Spleen (tissue), 11 donors: ENCODE measurements at regions not wholly inside any gene's neighbourhood (a gene's known extent, or its start where the extent isn't known, plus 50 kb on each side); places are given as distances from the start of the nearest gene placed in this dataset.

Source experiments
- DNase-seq: peaks from one replicate; pipeline ENCODE4 v3.0.0-alpha.2; 2020
- H3K27ac ChIP-seq, 8 donors: fragments of 200-600 bp; sonication (generic) in 7 of 8; 1 replicate in 4 of 8; 2 replicates in 4 of 8; pipeline versions ENCODE4 v1.5.0 to v1.8.0; 2016 to 2021; ENCODE audit warnings: inconsistent platforms in 4 of 8, mild to moderate bottlenecking in 4 of 8, moderate library complexity in 1 of 8
- H3K27me3 ChIP-seq, 7 donors: fragments of 200-600 bp; sonication (generic) in 6 of 7; replicated peaks in 1 of 7; 1 replicate in 4 of 7; 2 replicates in 3 of 7; pipeline versions ENCODE4 v1.5.0 to v1.8.0; 2016 to 2021; ENCODE audit warnings: inconsistent platforms in 3 of 7, mild to moderate bottlenecking in 1 of 7
- H3K36me3 ChIP-seq, 6 donors: fragments of 200-600 bp; sonication (generic) in 5 of 6; 1 replicate in 4 of 6; 2 replicates in 2 of 6; pipeline versions ENCODE4 v1.5.0 to v1.8.0; 2016 to 2021; ENCODE audit warnings: inconsistent platforms in 2 of 6
- H3K4me1 ChIP-seq, 6 donors: fragments of 200-600 bp; sonication (generic) in 5 of 6; 1 replicate in 3 of 6; 2 replicates in 3 of 6; pipeline versions ENCODE4 v1.5.0 to v1.8.0; 2016 to 2021; ENCODE audit warnings: inconsistent platforms in 3 of 6
- H3K4me3 ChIP-seq, 8 donors: fragments of 200-600 bp; sonication (generic) in 7 of 8; 1 replicate in 4 of 8; 2 replicates in 4 of 8; pipeline versions ENCODE4 v1.5.0 to v1.8.0; 2016 to 2021; ENCODE audit warnings: inconsistent platforms in 4 of 8, mild to moderate bottlenecking in 4 of 8, moderate library complexity in 2 of 8
- H3K9me3 ChIP-seq, 8 donors: fragments of 200-600 bp; sonication (generic) in 7 of 8; 1 replicate in 4 of 8; 2 replicates in 4 of 8; pipeline versions ENCODE4 v1.5.0 to v1.8.0; 2016 to 2021; ENCODE audit warnings: inconsistent platforms in 4 of 8
- POLR2A ChIP-seq, 3 donors: fragments of 450-650 bp; IDR thresholded peaks; one replicate each; pipeline ENCODE4 v1.5.1; 2017; ENCODE audit warnings: antibody characterized with exemption in 3 of 3, mild to moderate bottlenecking in 1 of 3
- POLR2AphosphoS5 ChIP-seq, 3 donors: sonication (generic); formaldehyde crosslinking; IDR thresholded peaks; one replicate each; pipeline ENCODE4 v1.5.1; 2017; ENCODE audit warnings: antibody characterized with exemption in 3 of 3
- WGBS, 5 donors: extraction: QIAGEN DNeasy Blood & Tissue Kit in 3 of 5; methylation state at CpG; one replicate each; pipeline versions ENCODE4 v1.1.5 to v1.1.7; 2013 to 2018; 5-methylcytosine and 5-hydroxymethylcytosine counted together
- intact Hi-C: fragments of 100-400 bp; cut with DNase I; formaldehyde crosslinking; loops from one replicate; pipeline ENCODE4 v1.15.0; 2023; ENCODE audit warnings: low total_unique reads
- TF ChIP-seq, protein P1 (sequence below), 11 experiments: fragments of 200-600 bp in 7 of 11; fragments of 450-650 bp in 4 of 11; sonication (generic) in 4 of 11; IDR thresholded peaks in 8 of 11; conservative IDR thresholded peaks in 3 of 11; 1 replicate in 7 of 11; 2 replicates in 4 of 11; pipeline versions ENCODE4 v1.4.0 to v1.8.0; 2016 to 2021; ENCODE audit warnings: antibody characterized with exemption in 11 of 11, inconsistent platforms in 4 of 11, mild to moderate bottlenecking in 1 of 11
- donor health status: healthy with polysubstance abuse.
- donor health status: DM: no; HTN: no; CAD: no; lungs with moderate emphysema.
- donor health status: DM: no; HTN: no; CAD: no.
- donor health status: Bipolar disorder and iron deficiency.
- donor health status: healthy.
- donor health status: DM: no; HTN: no; CAD: no.
- donor health status: DM: yes; HTN: yes; CAD: no.

DNA sequence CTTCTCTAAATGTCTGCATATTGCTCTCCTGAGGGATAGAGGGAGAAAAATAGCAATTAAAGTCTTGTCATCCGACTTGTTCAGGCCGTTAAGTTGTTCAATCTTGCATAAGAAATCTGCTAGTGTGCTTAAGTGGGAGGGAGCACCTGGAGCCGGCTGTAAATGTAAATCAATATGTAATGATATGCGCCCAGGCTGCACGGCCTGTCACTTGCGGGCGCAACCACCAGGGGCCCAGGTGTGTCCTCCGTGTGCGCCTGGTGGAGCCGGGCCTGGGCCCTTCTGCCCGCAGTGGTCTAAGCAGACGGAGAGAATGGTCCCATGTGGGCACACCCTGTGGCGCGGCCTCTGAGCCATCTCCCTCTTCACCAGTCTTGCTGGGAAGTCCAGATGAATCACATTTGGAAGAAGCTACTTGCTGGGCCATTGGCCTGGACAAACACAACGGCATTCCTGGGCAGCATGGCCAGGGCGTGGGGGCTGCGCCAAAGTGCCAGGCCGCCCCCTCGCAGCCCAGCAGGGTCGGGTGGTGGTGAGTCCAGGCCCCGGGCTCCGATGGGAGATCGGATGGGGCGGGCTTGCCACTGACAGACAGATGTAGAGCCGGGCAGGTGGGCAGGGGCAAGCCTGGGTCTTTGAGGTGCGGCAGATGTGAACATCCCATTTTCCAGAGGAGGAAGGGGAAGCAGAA, 193.3 kb upstream of the C14orf180 start:
- TF ChIP-seq POLR2AphosphoS5 (IDR thresholded peaks at IDR 0.05) (no peak), POLR2A (IDR thresholded peaks at IDR 0.05) (no peak)
- TF ChIP-seq, protein P1, sequence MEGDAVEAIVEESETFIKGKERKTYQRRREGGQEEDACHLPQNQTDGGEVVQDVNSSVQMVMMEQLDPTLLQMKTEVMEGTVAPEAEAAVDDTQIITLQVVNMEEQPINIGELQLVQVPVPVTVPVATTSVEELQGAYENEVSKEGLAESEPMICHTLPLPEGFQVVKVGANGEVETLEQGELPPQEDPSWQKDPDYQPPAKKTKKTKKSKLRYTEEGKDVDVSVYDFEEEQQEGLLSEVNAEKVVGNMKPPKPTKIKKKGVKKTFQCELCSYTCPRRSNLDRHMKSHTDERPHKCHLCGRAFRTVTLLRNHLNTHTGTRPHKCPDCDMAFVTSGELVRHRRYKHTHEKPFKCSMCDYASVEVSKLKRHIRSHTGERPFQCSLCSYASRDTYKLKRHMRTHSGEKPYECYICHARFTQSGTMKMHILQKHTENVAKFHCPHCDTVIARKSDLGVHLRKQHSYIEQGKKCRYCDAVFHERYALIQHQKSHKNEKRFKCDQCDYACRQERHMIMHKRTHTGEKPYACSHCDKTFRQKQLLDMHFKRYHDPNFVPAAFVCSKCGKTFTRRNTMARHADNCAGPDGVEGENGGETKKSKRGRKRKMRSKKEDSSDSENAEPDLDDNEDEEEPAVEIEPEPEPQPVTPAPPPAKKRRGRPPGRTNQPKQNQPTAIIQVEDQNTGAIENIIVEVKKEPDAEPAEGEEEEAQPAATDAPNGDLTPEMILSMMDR (IDR thresholded peaks at IDR 0.05 in 8 of 11, conservative IDR thresholded peaks at IDR 0.05 in 3 of 11), result no peak
- H3K4me3 ChIP-seq, result no peak overlapping the region
- H3K4me1 ChIP-seq, result peaks cover 0 to 80% (median 56%) of the 10 kb centered on the region in 6 donors
- H3K9me3 ChIP-seq, result peaks cover 0 to 6% (median 5%) of the 10 kb centered on the region in 8 donors
- H3K27ac ChIP-seq, result no peak overlapping the region
- 72 to 87% (median 84%) methylated on average over 12 to 26 of the region's 26 CpGs for WGBS, 5 donors
- H3K27me3 ChIP-seq, result peaks cover 0 to 17% (median 0%) of the 10 kb centered on the region in 7 donors
- DNase-seq, result peak; percentile 73
- H3K36me3 ChIP-seq, result no peaks in the 10 kb centered on the region
- intact Hi-C loops, result no loop called here

DNA sequence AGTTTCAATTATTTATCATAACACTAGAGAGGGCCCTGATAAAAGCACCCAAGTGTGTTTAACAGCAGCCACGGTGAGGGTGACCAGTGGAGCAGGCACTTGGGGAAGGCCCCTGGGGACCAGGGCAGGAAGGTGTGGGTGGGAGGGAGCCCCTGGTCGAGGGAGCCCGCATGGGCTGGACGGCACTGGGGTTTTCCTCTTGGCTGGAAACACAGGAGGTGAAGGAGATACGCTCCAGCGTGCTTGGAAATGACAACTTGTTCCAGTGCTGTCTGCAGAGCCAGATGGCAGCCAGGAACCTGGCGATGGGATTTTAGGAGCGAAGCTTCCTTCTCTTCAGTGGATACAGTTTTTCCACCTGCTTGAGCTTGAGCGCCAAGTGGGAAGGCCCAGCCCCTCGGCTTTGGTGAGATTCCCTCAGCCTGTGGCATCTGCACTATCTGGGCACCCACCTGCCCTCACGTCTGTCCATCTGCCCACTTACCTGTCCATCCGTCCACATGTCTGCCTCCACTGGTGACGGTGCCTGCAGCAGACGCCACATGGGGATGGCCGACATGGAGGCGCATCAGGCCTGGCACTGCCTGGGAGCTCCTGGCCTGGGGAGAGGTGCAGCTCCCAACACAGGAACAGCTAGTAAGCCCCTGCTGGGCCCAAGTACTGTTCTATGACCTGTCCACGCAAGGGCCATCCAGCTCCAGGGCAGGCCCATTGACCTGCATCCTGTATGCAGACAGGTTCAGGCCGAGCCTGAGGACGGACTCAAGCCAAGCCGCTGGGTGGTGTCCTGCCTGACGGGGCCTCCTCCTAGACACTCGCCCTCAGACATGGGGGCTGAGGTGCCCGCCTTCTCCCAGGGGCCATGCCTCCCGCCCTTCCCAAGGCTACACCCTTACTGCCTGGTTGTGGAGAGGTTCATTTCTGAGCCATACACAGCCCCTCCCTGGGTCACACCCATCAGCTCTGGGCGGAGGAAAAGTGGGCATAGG, 192.2 kb upstream of the C14orf180 start:
- Histone ChIP-seq H3K27ac (peak overlapping the region in 3 of 8 donors; percentile 45 to 70 (median 59)), H3K4me1 (peaks cover 4 to 91% (median 66%) of the 10 kb centered on the region in 6 donors), H3K27me3 (peaks cover 0 to 17% (median 0%) of the 10 kb centered on the region in 7 donors), H3K4me3 (no peak overlapping the region), H3K9me3 (no peaks in the 10 kb centered on the region), H3K36me3 (no peaks in the 10 kb centered on the region)
- peak; percentile 81 for DNase-seq
- TF ChIP-seq POLR2AphosphoS5 (IDR thresholded peaks at IDR 0.05), result peak in 1 of 3 donors; percentile 13
- TF ChIP-seq POLR2A (IDR thresholded peaks at IDR 0.05), result no peak
- 69 to 83% (median 76%) methylated on average over 18 to 25 of the region's 25 CpGs for WGBS, 5 donors
- intact Hi-C loops, result no loop called here

DNA sequence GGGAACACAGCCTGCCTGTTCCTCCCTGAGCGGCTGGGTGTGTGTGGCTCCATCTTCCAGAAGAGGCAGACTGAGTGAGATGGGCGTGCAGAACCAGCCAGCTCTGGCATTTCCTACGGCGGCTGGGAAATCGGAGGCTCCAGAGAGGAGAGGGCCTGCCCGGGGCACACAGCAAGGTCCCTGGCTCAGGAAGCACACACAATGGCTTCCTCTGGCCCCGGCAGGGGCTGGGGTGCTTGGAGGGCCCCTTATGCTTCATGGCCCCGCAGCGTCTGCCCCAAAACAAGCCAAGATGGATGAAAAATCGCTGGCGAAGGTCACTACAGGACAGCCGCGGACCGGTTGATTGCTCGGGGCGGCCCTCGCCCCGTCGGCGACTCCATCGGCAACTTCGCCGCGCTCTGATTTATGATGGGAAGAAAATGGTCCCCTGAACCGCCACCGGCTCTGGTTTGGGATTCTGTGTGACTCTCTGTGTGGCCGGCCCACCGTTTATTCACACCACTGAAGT, 191.5 kb upstream of the C14orf180 start:
- H3K27ac ChIP-seq, result peak overlapping the region in 4 of 8 donors; percentile 7 to 70 (median 52)
- DNase-seq, result peak; percentile 74
- TF ChIP-seq, protein P1 (IDR thresholded peaks at IDR 0.05 in 8 of 11, conservative IDR thresholded peaks at IDR 0.05 in 3 of 11), result no peak
- TF ChIP-seq POLR2AphosphoS5 (IDR thresholded peaks at IDR 0.05) (peak in 2 of 3 donors; percentile 20 to 33), POLR2A (IDR thresholded peaks at IDR 0.05) (no peak)
- 80 to 90% (median 85%) methylated on average over 21 to 28 of the region's 28 CpGs for WGBS, 5 donors
- H3K36me3 ChIP-seq, result no peaks in the 10 kb centered on the region
- intact Hi-C loops, result no loop called here
- no peaks in the 10 kb centered on the region for H3K9me3 ChIP-seq
- H3K27me3 ChIP-seq, result peaks cover 0 to 10% (median 0%) of the 10 kb centered on the region in 7 donors
- H3K4me3 ChIP-seq, result no peak overlapping the region
- peaks cover 6 to 98% (median 73%) of the 10 kb centered on the region in 6 donors for H3K4me1 ChIP-seq

DNA sequence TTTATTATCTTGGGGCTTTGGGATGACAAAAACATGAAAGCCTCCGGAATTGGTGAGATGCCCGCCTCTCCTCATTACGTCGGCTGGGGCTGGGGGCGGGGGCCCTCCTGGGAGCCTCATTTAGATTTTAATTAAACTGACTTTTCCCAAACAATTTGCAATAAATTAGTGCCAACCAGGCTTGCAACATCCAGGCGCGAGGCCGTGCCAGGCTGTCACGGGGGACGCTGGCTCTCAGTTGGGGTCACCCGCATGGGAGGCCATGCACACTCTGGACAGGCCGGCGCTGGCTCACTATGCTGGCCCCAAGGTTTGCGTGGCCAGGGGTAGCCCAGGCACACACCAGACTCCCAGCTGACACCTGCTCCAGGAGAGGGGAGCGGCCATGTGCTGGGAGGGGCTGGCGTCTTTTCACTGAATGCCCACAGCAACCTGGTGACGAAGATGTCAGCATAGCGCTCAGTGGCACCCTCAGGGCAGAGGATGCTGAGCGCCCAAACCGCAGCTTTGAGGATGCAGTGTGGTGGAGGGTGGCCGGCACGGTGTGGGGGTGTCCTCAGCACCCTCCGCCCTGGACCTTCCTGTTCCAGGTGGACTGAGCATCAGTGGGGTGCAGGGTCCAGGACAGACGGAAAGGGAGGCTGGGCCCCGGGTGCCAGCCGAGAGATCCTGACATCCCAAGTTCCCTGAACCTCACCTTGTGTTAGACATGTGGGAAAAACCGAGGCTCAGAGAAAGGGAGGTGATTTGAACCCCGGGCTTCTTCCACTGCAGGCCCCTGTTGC, 190.8 kb upstream of the C14orf180 start:
- no peak overlapping the region for H3K4me3 ChIP-seq
- H3K4me1 ChIP-seq, result peaks cover 12 to 100% (median 77%) of the 10 kb centered on the region in 6 donors
- H3K36me3 ChIP-seq, result no peaks in the 10 kb centered on the region
- H3K27me3 ChIP-seq, result peaks cover 0 to 14% (median 0%) of the 10 kb centered on the region in 7 donors
- peak overlapping the region in 6 of 8 donors; percentile 17 to 70 (median 50) for H3K27ac ChIP-seq
- H3K9me3 ChIP-seq, result no peaks in the 10 kb centered on the region
- intact Hi-C loops, result no loop called here
- TF ChIP-seq POLR2A (IDR thresholded peaks at IDR 0.05) (no peak), POLR2AphosphoS5 (IDR thresholded peaks at IDR 0.05) (no peak)
- TF ChIP-seq, protein P1 (IDR thresholded peaks at IDR 0.05 in 8 of 11, conservative IDR thresholded peaks at IDR 0.05 in 3 of 11), result no peak
- DNase-seq, result peak; percentile 71
- 87 to 93% (median 89%) methylated on average over 27 to 28 of the region's 28 CpGs for WGBS, 5 donors
